ENCODE measurements at regions not wholly inside any gene's neighbourhood (a gene's known extent, or its start where the extent isn't known, plus 50 kb on each side); places are given as distances from the start of the nearest gene placed in this dataset.
"Not testable (repeated sequence)": the region's sequence is repeated elsewhere in the genome, so short reads cannot be mapped to it uniquely, and the experiment has no call there.

DNA sequence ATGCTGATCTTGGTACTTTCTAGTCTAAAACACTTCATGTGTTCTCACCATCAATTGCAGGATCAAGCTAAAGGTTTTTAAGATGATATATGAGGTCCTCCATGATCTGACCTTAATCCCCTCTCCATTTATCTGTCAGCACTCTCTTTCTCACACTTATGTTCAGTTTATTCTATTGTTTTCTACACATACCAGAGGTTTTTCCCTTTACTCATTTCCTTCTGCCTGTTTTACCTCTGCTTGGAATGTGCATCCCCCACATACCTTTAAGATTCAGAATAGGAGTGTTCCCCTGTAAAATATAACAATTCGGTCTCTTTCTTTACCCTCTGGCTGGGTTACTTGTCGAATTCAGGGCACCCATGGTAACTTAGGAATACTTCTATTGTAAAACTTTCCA lies 219.1 kb upstream of the PKP2 start:
- in situ Hi-C loops (cut with MboI; ENCODE audit: low sequenced_read_pairs in 4 of 4): no loop called here
- no peaks in the 10 kb centered on the region for H3K27me3 ChIP-seq
- no peak for DNase-seq
- no peak overlapping the region for H3K4me3 ChIP-seq
- H3K9me3 ChIP-seq: no peaks in the 10 kb centered on the region
- no peaks in the 10 kb centered on the region for H3K4me1 ChIP-seq
- TF ChIP-seq, protein P1, sequence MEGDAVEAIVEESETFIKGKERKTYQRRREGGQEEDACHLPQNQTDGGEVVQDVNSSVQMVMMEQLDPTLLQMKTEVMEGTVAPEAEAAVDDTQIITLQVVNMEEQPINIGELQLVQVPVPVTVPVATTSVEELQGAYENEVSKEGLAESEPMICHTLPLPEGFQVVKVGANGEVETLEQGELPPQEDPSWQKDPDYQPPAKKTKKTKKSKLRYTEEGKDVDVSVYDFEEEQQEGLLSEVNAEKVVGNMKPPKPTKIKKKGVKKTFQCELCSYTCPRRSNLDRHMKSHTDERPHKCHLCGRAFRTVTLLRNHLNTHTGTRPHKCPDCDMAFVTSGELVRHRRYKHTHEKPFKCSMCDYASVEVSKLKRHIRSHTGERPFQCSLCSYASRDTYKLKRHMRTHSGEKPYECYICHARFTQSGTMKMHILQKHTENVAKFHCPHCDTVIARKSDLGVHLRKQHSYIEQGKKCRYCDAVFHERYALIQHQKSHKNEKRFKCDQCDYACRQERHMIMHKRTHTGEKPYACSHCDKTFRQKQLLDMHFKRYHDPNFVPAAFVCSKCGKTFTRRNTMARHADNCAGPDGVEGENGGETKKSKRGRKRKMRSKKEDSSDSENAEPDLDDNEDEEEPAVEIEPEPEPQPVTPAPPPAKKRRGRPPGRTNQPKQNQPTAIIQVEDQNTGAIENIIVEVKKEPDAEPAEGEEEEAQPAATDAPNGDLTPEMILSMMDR (IDR thresholded peaks at IDR 0.05 in 4 of 5, conservative IDR thresholded peaks at IDR 0.05 in 1 of 5): no peak
- no peaks in the 10 kb centered on the region for H3K36me3 ChIP-seq
- H3K27ac ChIP-seq: no peak overlapping the region
- intact Hi-C loops (cut with DNase I; ENCODE audit: low total_unique reads): no loop called here
- ATAC-seq: no peak

DNA sequence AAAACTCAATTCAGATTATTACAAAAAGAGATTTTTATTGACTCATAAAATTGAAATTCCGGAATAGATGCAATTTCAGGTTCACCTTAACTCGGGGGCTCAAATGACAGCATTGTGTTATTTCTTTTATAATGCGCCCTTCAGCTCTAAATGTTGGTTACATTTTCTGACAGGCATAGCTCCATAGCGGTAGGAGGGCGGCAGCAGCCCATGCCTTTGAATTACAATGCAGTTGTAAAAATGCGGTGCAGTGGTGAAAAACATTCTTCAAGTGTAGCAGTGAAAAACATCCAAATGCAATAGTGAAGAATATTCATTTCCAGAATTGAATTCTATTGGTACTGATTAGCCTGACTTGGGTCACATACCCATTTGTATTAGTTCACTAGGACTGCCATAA lies 215.3 kb upstream of the PKP2 start:
- TF ChIP-seq, protein P1 (IDR thresholded peaks at IDR 0.05 in 4 of 5, conservative IDR thresholded peaks at IDR 0.05 in 1 of 5): no peak
- TF ChIP-seq POLR2A (IDR thresholded peaks at IDR 0.05): no peak
- ATAC-seq (no peak), DNase-seq (no peak)
- intact Hi-C loops (cut with DNase I; ENCODE audit: low total_unique reads) (no loop called here), in situ Hi-C loops (cut with MboI; ENCODE audit: low sequenced_read_pairs in 4 of 4) (no loop called here)
- no peaks in the 10 kb centered on the region for H3K27me3 ChIP-seq
- H3K9me3 ChIP-seq: no peaks in the 10 kb centered on the region
- no peaks in the 10 kb centered on the region for H3K4me1 ChIP-seq
- H3K4me3 ChIP-seq: no peak overlapping the region
- H3K36me3 ChIP-seq: no peaks in the 10 kb centered on the region
- H3K27ac ChIP-seq: no peak overlapping the region

GRCh38 chr12:33107827-33108226 lies 211.2 kb upstream of the PKP2 start:
- H3K4me1 ChIP-seq; H3K9me3 ChIP-seq; in situ Hi-C loops (cut with MboI; ENCODE audit: low sequenced_read_pairs in 4 of 4); H3K27me3 ChIP-seq; H3K36me3 ChIP-seq; ATAC-seq; H3K4me3 ChIP-seq; DNase-seq; H3K27ac ChIP-seq; intact Hi-C loops (cut with DNase I; ENCODE audit: low total_unique reads): not testable (repeated sequence)

DNA sequence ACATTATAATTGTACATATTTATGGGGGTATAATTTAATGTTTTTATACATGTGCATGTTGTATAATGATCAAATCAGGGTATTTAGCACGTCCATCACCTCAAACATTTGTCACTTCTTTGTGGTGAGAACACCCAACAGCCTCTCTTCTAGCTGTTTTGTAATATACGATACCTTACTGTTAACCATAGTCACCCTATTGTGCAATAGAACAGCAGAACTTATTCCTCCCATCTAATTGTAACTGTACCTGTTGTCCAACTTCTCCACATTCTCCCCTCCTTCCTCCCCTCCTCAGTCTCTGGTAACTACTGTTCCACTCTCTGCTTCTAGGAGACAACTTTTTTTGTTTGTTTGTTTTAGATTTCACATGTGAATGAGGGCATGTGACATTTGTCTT lies 197.0 kb upstream of the PKP2 start:
- Histone ChIP-seq H3K9me3 (no peaks in the 10 kb centered on the region), H3K4me1 (no peaks in the 10 kb centered on the region), H3K36me3 (no peaks in the 10 kb centered on the region), H3K27me3 (no peaks in the 10 kb centered on the region), H3K4me3 (no peak overlapping the region), H3K27ac (no peak overlapping the region)
- ATAC-seq: no peak
- in situ Hi-C loops (cut with MboI; ENCODE audit: low sequenced_read_pairs in 4 of 4) (loop anchor here in 1 of 4 donors (25.0 kb wide), 1 partner anchor 94 kb away; no protein-coding TSS in a partner anchor), intact Hi-C loops (cut with DNase I; ENCODE audit: low total_unique reads) (no loop called here)
- no peak for DNase-seq
- no peak for TF ChIP-seq POLR2A (IDR thresholded peaks at IDR 0.05)
- TF ChIP-seq, protein P1 (IDR thresholded peaks at IDR 0.05 in 4 of 5, conservative IDR thresholded peaks at IDR 0.05 in 1 of 5): no peak

DNA sequence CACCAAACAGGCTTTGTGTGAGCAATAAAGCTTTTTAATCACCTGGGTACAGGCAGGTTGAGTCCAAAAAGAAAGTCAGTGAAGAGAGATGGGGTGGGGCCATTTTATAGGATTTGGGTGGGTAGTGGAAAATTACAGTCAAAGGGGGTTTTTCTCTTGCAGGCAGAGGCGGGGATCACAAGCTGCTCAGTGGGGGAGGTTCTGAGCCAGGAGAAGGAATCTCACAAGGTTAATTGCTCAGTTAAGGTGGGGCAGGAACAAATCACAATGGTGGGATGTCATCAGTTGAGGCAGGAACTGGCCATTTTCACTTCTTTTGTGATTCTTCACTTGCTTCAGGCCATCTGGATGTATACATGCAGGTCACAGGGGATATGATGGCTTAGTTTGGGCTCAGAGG lies 191.3 kb upstream of the PKP2 start:
- H3K36me3 ChIP-seq; H3K9me3 ChIP-seq; intact Hi-C loops (cut with DNase I; ENCODE audit: low total_unique reads); H3K4me1 ChIP-seq; DNase-seq; ATAC-seq; H3K27me3 ChIP-seq; H3K27ac ChIP-seq; H3K4me3 ChIP-seq: not testable (repeated sequence)
- in situ Hi-C loops (cut with MboI; ENCODE audit: low sequenced_read_pairs in 4 of 4): loop anchor here in 1 of 4 donors (25.0 kb wide), 1 partner anchor 99 kb away; no protein-coding TSS in a partner anchor

DNA sequence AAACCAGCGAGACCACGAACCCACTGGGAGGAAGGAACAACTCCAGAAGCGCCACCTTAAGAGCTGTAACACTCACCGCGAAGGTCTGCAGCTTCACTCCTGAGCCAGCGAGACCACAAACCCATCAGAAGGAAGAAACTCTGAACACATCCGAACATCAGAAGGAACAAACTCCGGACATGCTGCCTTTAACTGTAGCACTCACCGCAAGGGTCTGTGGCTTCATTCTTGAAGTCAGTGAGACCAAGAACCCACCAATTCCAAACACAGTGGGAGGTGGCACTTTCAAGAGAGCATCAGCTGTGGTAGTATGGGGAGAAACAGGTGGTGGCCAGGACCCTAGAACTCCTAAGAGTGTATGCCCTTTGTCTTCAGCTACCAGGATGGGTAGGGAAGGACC lies 179.8 kb upstream of the PKP2 start:
- H3K9me3 ChIP-seq; intact Hi-C loops (cut with DNase I; ENCODE audit: low total_unique reads); H3K4me3 ChIP-seq; H3K36me3 ChIP-seq; H3K27me3 ChIP-seq; DNase-seq; H3K4me1 ChIP-seq; ATAC-seq; H3K27ac ChIP-seq: not testable (repeated sequence)
- in situ Hi-C loops (cut with MboI; ENCODE audit: low sequenced_read_pairs in 4 of 4): loop anchor here in 1 of 4 donors (25.0 kb wide), 1 partner anchor 111 kb away; no protein-coding TSS in a partner anchor

- DNase-seq; H3K27me3 ChIP-seq; intact Hi-C loops (cut with DNase I; ENCODE audit: low total_unique reads); H3K36me3 ChIP-seq; ATAC-seq; H3K27ac ChIP-seq; H3K4me1 ChIP-seq; H3K9me3 ChIP-seq; H3K4me3 ChIP-seq: not testable (repeated sequence)
- in situ Hi-C loops (cut with MboI; ENCODE audit: low sequenced_read_pairs in 4 of 4): loop anchor here in 1 of 4 donors (25.0 kb wide), 1 partner anchor 112 kb away; no protein-coding TSS in a partner anchor
Observed at GRCh38 chr12:33075130-33075766, 178.7 kb upstream of the PKP2 start.

All from gastrocnemius medialis (tissue), 4 donors.